ENCODE measurements at regions not wholly inside any gene's neighbourhood (a gene's known extent, or its start where the extent isn't known, plus 50 kb on each side); places are given as distances from the start of the nearest gene placed in this dataset.

GRCh38 chr4:174406383-174406782 lies 115.9 kb downstream of the HPGD start (continued):
- no peak for TF ChIP-seq REST (IDR thresholded peaks at IDR 0.05)
- no peak for TF ChIP-seq JUND (IDR thresholded peaks at IDR 0.05)
- no peak for TF ChIP-seq SP1 (IDR thresholded peaks at IDR 0.05)

- no peaks in the 10 kb centered on the region for H3K9me3 ChIP-seq (ENCODE audit: control insufficient read depth in 4 of 4, low read length in 3 of 4)
- DNase-seq (ENCODE audit: low spot score) = no peak
- H3K36me3 ChIP-seq (ENCODE audit: control insufficient read depth in 4 of 4, insufficient read depth in 3 of 4, low read depth in 1 of 4, low read length in 3 of 4) = no peaks in the 10 kb centered on the region
- TF ChIP-seq HNF4A (conservative IDR thresholded peaks at IDR 0.05) = no peak
- TF ChIP-seq TAF1 (conservative IDR thresholded peaks at IDR 0.05) = no peak
- TF ChIP-seq ZBTB33 (IDR thresholded peaks at IDR 0.05) = no peak
- TF ChIP-seq RXRA (IDR thresholded peaks at IDR 0.05) = no peak
- no peak for TF ChIP-seq FOXA1 (IDR thresholded peaks at IDR 0.05)
- no peak for TF ChIP-seq MAX (IDR thresholded peaks at IDR 0.05)
- TF ChIP-seq GABPA (IDR thresholded peaks at IDR 0.05 in 1 of 2, conservative IDR thresholded peaks at IDR 0.05 in 1 of 2) = no peak
- TF ChIP-seq SP1 (IDR thresholded peaks at IDR 0.05) = no peak
- TF ChIP-seq YY1 (IDR thresholded peaks at IDR 0.05) = no peak
- TF ChIP-seq FOXA2 (IDR thresholded peaks at IDR 0.05) = no peak
- no peak overlapping the region for H3K27ac ChIP-seq (ENCODE audit: low read depth in 1 of 2, low read length in 2 of 2)
- H3K4me1 ChIP-seq (ENCODE audit: control insufficient read depth in 4 of 4, insufficient read depth in 4 of 4, low read length in 3 of 4) = no peaks in the 10 kb centered on the region
- H3K9ac ChIP-seq (ENCODE audit: low read depth in 1 of 2, low read length in 2 of 2) = no peak overlapping the region
- no peak overlapping the region for H3K4me3 ChIP-seq (ENCODE audit: low read depth in 1 of 3, low read length in 3 of 3)
- 76% methylated on average over 3 of the region's 3 CpGs for WGBS
- H3K27me3 ChIP-seq (ENCODE audit: control insufficient read depth in 4 of 4, insufficient read depth in 4 of 4, low read length in 3 of 4) = peaks cover 0 to 4% (median 0%) of the 10 kb centered on the region in 4 donors
Observed at GRCh38 chr4:174405923-174406322, 116.4 kb downstream of the HPGD start.

- Histone ChIP-seq H3K4me1 (ENCODE audit: control insufficient read depth in 4 of 4, insufficient read depth in 4 of 4, low read length in 3 of 4) (no peaks in the 10 kb centered on the region), H3K27me3 (ENCODE audit: control insufficient read depth in 4 of 4, insufficient read depth in 4 of 4, low read length in 3 of 4) (peaks cover 0 to 5% (median 0%) of the 10 kb centered on the region in 4 donors), H3K27ac (ENCODE audit: low read depth in 1 of 2, low read length in 2 of 2) (no peak overlapping the region), H3K9me3 (ENCODE audit: control insufficient read depth in 4 of 4, low read length in 3 of 4) (no peaks in the 10 kb centered on the region), H3K36me3 (ENCODE audit: control insufficient read depth in 4 of 4, insufficient read depth in 3 of 4, low read depth in 1 of 4, low read length in 3 of 4) (no peaks in the 10 kb centered on the region), H3K4me3 (ENCODE audit: low read depth in 1 of 3, low read length in 3 of 3) (no peak overlapping the region), H3K9ac (ENCODE audit: low read depth in 1 of 2, low read length in 2 of 2) (no peak overlapping the region)
- WGBS = 87% methylated on average over 1 of the region's 1 CpG
- no peak for DNase-seq (ENCODE audit: low spot score)
- TF ChIP-seq ATF3 (IDR thresholded peaks at IDR 0.05) = no peak
- TF ChIP-seq RAD21 (IDR thresholded peaks at IDR 0.05) = no peak
- no peak for TF ChIP-seq GABPA (IDR thresholded peaks at IDR 0.05 in 1 of 2, conservative IDR thresholded peaks at IDR 0.05 in 1 of 2)
- TF ChIP-seq HNF4G (IDR thresholded peaks at IDR 0.05) = no peak
- no peak for TF ChIP-seq SP1 (IDR thresholded peaks at IDR 0.05)
- no peak for TF ChIP-seq FOXA1 (IDR thresholded peaks at IDR 0.05)
- no peak for TF ChIP-seq FOXA2 (IDR thresholded peaks at IDR 0.05)
Observed at GRCh38 chr4:174404677-174405076, 117.6 kb downstream of the HPGD start.

Measured in liver (tissue), 7 donors.